Endothelial cell of umbilical vein (primary cell): ENCODE measurements at regions not wholly inside any gene's neighbourhood (a gene's known extent, or its start where the extent isn't known, plus 50 kb on each side); places are given as distances from the start of the nearest gene placed in this dataset.

Experiments
- BruUV-seq: library from RNA; stranded (reverse); fragments of 400-500 nt; replicated peaks from 2 replicates; lab custom pipeline; 2021; lab: Mats Ljungman, UMichigan
- CTCF ChIA-PET: fragments of 300-600, 350-600 bp; sonication (Branson Sonifier 250); formaldehyde crosslinking; loops from one replicate; lab custom pipeline; 2021; ENCODE audit warnings: antibody characterized with exemption, inconsistent platforms; lab: Charles Lee
- POLR2A ChIA-PET: fragments of 300-600, 350-600 bp; sonication (Branson Sonifier 250); formaldehyde crosslinking; loops from one replicate; lab custom pipeline; 2021; ENCODE audit warnings: antibody characterized with exemption, inconsistent platforms; lab: Charles Lee
- DNase-seq: peaks from one replicate; pipeline ENCODE4 v3.0.0-alpha.2; 2011; ENCODE audit warnings: low read depth, low spot score
- FAIRE-seq: peaks from 2 replicates; lab custom pipeline; 2011; peaks lifted over from hg19 to GRCh38; lab: Jason Lieb, UNC
- H2AFZ ChIP-seq: 2 replicates; pipeline ENCODE4 v1.6.0; 2012; ENCODE audit warnings: low read depth, low read length, control low read depth, inconsistent platforms
- H3K27ac ChIP-seq: 2 replicates; pipeline ENCODE4 v1.5.1; 2011; ENCODE audit warnings: low read depth, mild to moderate bottlenecking, control low read depth, low read length, moderate library complexity; ENCODE audit not compliant: insufficient read depth
- H3K27me3 ChIP-seq, 2 experiments: 2 replicates each; pipeline versions ENCODE4 v1.6.0 to v1.6.1; 2011; ENCODE audit warnings: low read length in 2 of 2, mixed read lengths in 1 of 2; ENCODE audit not compliant: control insufficient read depth in 2 of 2, insufficient read depth in 2 of 2
- H3K36me3 ChIP-seq, 2 experiments: 2 replicates in 1 of 2; 3 replicates in 1 of 2; pipeline ENCODE4 v1.5.1; 2011; ENCODE audit warnings: low read length in 2 of 2, mild to moderate bottlenecking in 1 of 2, moderate library complexity in 1 of 2; ENCODE audit not compliant: control insufficient read depth in 2 of 2, insufficient read depth in 2 of 2; ENCODE audit errors: extremely low read depth in 1 of 2
- H3K4me1 ChIP-seq: 3 replicates; pipeline ENCODE4 v1.5.1; 2011; ENCODE audit warnings: mild to moderate bottlenecking, low read length; ENCODE audit not compliant: control insufficient read depth, insufficient read depth; ENCODE audit errors: extremely low read depth
- H3K4me2 ChIP-seq: 2 replicates; pipeline ENCODE4 v1.6.1; 2011; ENCODE audit warnings: low read length, control low read depth, mixed read lengths; ENCODE audit not compliant: insufficient read depth
- H3K4me3 ChIP-seq, 3 experiments: fragments of 200-600 bp in 1 of 3; sonication (generic), shearing (Covaris generic) in 1 of 3; replicated peaks in 1 of 3; 2 replicates each; pipeline ENCODE4 v1.5.1; 2011 to 2016; ENCODE audit warnings: control low read depth in 3 of 3, low read length in 3 of 3, mild to moderate bottlenecking in 2 of 3, inconsistent platforms in 1 of 3, low read depth in 1 of 3, moderate library complexity in 1 of 3; ENCODE audit not compliant: insufficient read depth in 1 of 3
- H3K79me2 ChIP-seq: 2 replicates; pipeline ENCODE4 v1.6.0; 2012; ENCODE audit warnings: low read length, inconsistent platforms; ENCODE audit not compliant: control insufficient read depth, insufficient read depth
- H3K9ac ChIP-seq: replicated peaks from 2 replicates; pipeline ENCODE3; 2011; ENCODE audit warnings: low read length, control low read depth; ENCODE audit not compliant: insufficient read depth; ENCODE audit errors: extremely low read depth
- H3K9me1 ChIP-seq: replicated peaks from 3 replicates; pipeline ENCODE4 v1.6.0; 2011; ENCODE audit warnings: mild to moderate bottlenecking, low read length; ENCODE audit not compliant: control insufficient read depth, insufficient read depth; ENCODE audit errors: extremely low read depth
- H3K9me3 ChIP-seq: replicated peaks from 2 replicates; pipeline ENCODE4 v1.5.1; 2012; ENCODE audit warnings: low read length, inconsistent platforms; ENCODE audit not compliant: control insufficient read depth, insufficient read depth
- H4K20me1 ChIP-seq: replicated peaks from 2 replicates; pipeline ENCODE3; 2011; ENCODE audit warnings: mild to moderate bottlenecking, low read length; ENCODE audit not compliant: control insufficient read depth, insufficient read depth; ENCODE audit errors: extremely low read depth
- CTCF ChIP-seq, 2 donors: IDR thresholded peaks; 1 replicate in 1 of 2; 2 replicates in 1 of 2; pipeline ENCODE4 v1.5.1; 2011; ENCODE audit warnings: low read length in 2 of 2, mild to moderate bottlenecking in 2 of 2, moderate library complexity in 2 of 2, control low read depth in 1 of 2, inconsistent platforms in 1 of 2, low read depth in 1 of 2; ENCODE audit not compliant: insufficient read depth in 1 of 2; ENCODE audit errors: extremely low read depth in 1 of 2
- EZH2 ChIP-seq: IDR thresholded peaks from 2 replicates; pipeline ENCODE4 v1.6.1; 2012; ENCODE audit warnings: borderline replicate concordance, low read depth, mild to moderate bottlenecking, moderate library complexity, low read length, inconsistent platforms; ENCODE audit not compliant: severe bottlenecking
- FOS ChIP-seq: IDR thresholded peaks from 2 replicates; pipeline ENCODE4 v1.6.1; 2011; ENCODE audit warnings: mild to moderate bottlenecking, low read length, moderate library complexity, borderline replicate concordance; ENCODE audit not compliant: insufficient read depth
- GATA2 ChIP-seq: IDR thresholded peaks from 2 replicates; pipeline ENCODE4 v1.7.0; 2011; ENCODE audit warnings: low read depth, mild to moderate bottlenecking, moderate library complexity, mixed read lengths, low read length; ENCODE audit not compliant: insufficient read length, insufficient read depth
- JUN ChIP-seq: IDR thresholded peaks from 2 replicates; pipeline ENCODE4 v1.6.1; 2011; ENCODE audit warnings: borderline replicate concordance, low read depth; ENCODE audit not compliant: insufficient read length, insufficient read depth
- MAX ChIP-seq: IDR thresholded peaks from 2 replicates; pipeline ENCODE4 v1.6.1; 2011; ENCODE audit not compliant: insufficient read depth, insufficient read length
- MYC ChIP-seq: IDR thresholded peaks from one replicate; pipeline ENCODE4 v1.6.1; 2011; ENCODE audit warnings: mild to moderate bottlenecking, low read depth, low read length
- POLR2A ChIP-seq: IDR thresholded peaks from 2 replicates; pipeline ENCODE4 v1.6.1; 2012; ENCODE audit warnings: low read depth, mild to moderate bottlenecking, control low read depth, low read length
- POLR2AphosphoS5 ChIP-seq: IDR thresholded peaks from 2 replicates; pipeline ENCODE4 v1.6.1; 2012; ENCODE audit warnings: low read depth, mild to moderate bottlenecking, control low read depth, low read length, moderate library complexity; ENCODE audit not compliant: insufficient read depth
- dilution Hi-C: fragments of 300-500 bp; cut with MboI; formaldehyde crosslinking; loops from one replicate; pipeline ENCODE4 v1.15.0; 2019; ENCODE audit warnings: low sequenced_read_pairs; ENCODE audit not compliant: extremely low pct_ligation_motif_present
- intact Hi-C: fragments of 100-400 bp; cut with micrococcal nuclease; formaldehyde crosslinking; loops from one replicate; pipeline ENCODE4 v1.10.0; 2022

GRCh38 chr7:41085244-41085643 lies 617.6 kb downstream of the INHBA start:
- H3K9ac ChIP-seq: no peak overlapping the region
- intact Hi-C loops: no loop called here

GRCh38 chr7:41084381-41084780 lies 618.5 kb downstream of the INHBA start:
- H3K27me3 ChIP-seq: no peaks in the 10 kb centered on the region
- DNase-seq (no peak), FAIRE-seq (no peak)
- dilution Hi-C loops (no loop called here), intact Hi-C loops (no loop called here)
- H3K79me2 ChIP-seq: no peaks in the 10 kb centered on the region
- H3K9me1 ChIP-seq: no peaks in the 10 kb centered on the region
- no peak overlapping the region for H3K9ac ChIP-seq
- ChIA-PET POLR2A (no interaction called here), CTCF (no interaction called here)
- H2AFZ ChIP-seq: no peak overlapping the region
- no TSS peak for BruUV-seq
- H3K27ac ChIP-seq: no peak overlapping the region
- no peaks in the 10 kb centered on the region for H3K4me1 ChIP-seq
- no peak overlapping the region for H3K4me2 ChIP-seq
- H3K4me3 ChIP-seq: no peak overlapping the region
- no peaks in the 10 kb centered on the region for H3K36me3 ChIP-seq
- H3K9me3 ChIP-seq: no peaks in the 10 kb centered on the region
- TF ChIP-seq MAX (no peak), EZH2 (no peak), POLR2AphosphoS5 (no peak), JUN (no peak), POLR2A (no peak), FOS (no peak), MYC (no peak), CTCF (IDR thresholded peaks at IDR 0.05; ENCODE audit: extremely low read depth in 1 of 2, insufficient read depth in 1 of 2, low read depth in 1 of 2, low read length in 2 of 2) (no peak), GATA2 (no peak)
- no peaks in the 10 kb centered on the region for H4K20me1 ChIP-seq

More at GRCh38 chr7:41085244-41085643, 617.6 kb downstream of the INHBA start:
- Histone ChIP-seq H3K27ac (no peak overlapping the region), H4K20me1 (no peaks in the 10 kb centered on the region), H3K79me2 (no peaks in the 10 kb centered on the region), H3K9me3 (no peaks in the 10 kb centered on the region), H3K4me3 (no peak overlapping the region), H3K4me1 (no peaks in the 10 kb centered on the region), H3K27me3 (no peaks in the 10 kb centered on the region), H3K36me3 (no peaks in the 10 kb centered on the region), H3K4me2 (no peak overlapping the region), H3K9me1 (no peaks in the 10 kb centered on the region), H2AFZ (no peak overlapping the region)
- DNase-seq (no peak), FAIRE-seq (no peak)
- dilution Hi-C loops: no loop called here
- no TSS peak for BruUV-seq
- CTCF ChIA-PET: no interaction called here
- POLR2A ChIA-PET: no interaction called here
- no peak for TF ChIP-seq EZH2
- TF ChIP-seq MYC: no peak
